Jurkat, Clone E6-1 (cell line): ENCODE measurements at regions not wholly inside any gene's neighbourhood (a gene's known extent, or its start where the extent isn't known, plus 50 kb on each side); places are given as distances from the start of the nearest gene placed in this dataset.

ENCODE experiments used
- DNase-seq: peaks from one replicate; pipeline ENCODE4 v3.0.0-alpha.2; 2011; ENCODE audit warnings: low read depth, low spot score
- H3K4me3 ChIP-seq: 2 replicates; pipeline ENCODE4 v1.5.1; 2011; ENCODE audit warnings: mild to moderate bottlenecking, low read length, control low read depth, moderate library complexity

GRCh38 chr22:27641049-27641795, 160.3 kb downstream of the MN1 start:
- DNase-seq, result no peak

GRCh38 chr22:27642104-27642800, 159.3 kb downstream of the MN1 start:
- no peak overlapping the region for H3K4me3 ChIP-seq
- DNase-seq, result no peak

More at GRCh38 chr22:27641049-27641795, 160.3 kb downstream of the MN1 start:
- no peak overlapping the region for H3K4me3 ChIP-seq

GRCh38 chr22:27643907-27644306, 157.6 kb downstream of the MN1 start:
- H3K4me3 ChIP-seq, result no peak overlapping the region
- no peak for DNase-seq

GRCh38 chr22:27644566-27644965, 157.0 kb downstream of the MN1 start:
- no peak overlapping the region for H3K4me3 ChIP-seq

GRCh38 chr22:27647540-27647939, 154.0 kb downstream of the MN1 start:
- H3K4me3 ChIP-seq, result no peak overlapping the region
- no peak for DNase-seq

More at GRCh38 chr22:27644566-27644965, 157.0 kb downstream of the MN1 start:
- DNase-seq, result no peak

- DNase-seq, result no peak
Measured at GRCh38 chr22:27648074-27648473, 153.5 kb downstream of the MN1 start.

GRCh38 chr22:27648853-27649252, 152.7 kb downstream of the MN1 start:
- DNase-seq, result no peak
- H3K4me3 ChIP-seq, result no peak overlapping the region

More at GRCh38 chr22:27648074-27648473, 153.5 kb downstream of the MN1 start:
- no peak overlapping the region for H3K4me3 ChIP-seq

- H3K4me3 ChIP-seq, result no peak overlapping the region
- no peak for DNase-seq
Measured at GRCh38 chr22:27650572-27650971, 151.0 kb downstream of the MN1 start.

- no peak for DNase-seq
- H3K4me3 ChIP-seq, result no peak overlapping the region
Measured at GRCh38 chr22:27650985-27651384, 150.6 kb downstream of the MN1 start.

GRCh38 chr22:27651486-27651885, 150.1 kb downstream of the MN1 start:
- H3K4me3 ChIP-seq, result no peak overlapping the region
- DNase-seq, result no peak

GRCh38 chr22:27654546-27655445, 146.8 kb downstream of the MN1 start:
- DNase-seq, result no peak
- H3K4me3 ChIP-seq, result no peak overlapping the region

GRCh38 chr22:27655582-27656185, 145.9 kb downstream of the MN1 start:
- H3K4me3 ChIP-seq, result no peak overlapping the region
- no peak for DNase-seq

GRCh38 chr22:27656970-27657369, 144.6 kb downstream of the MN1 start:
- DNase-seq, result no peak
- no peak overlapping the region for H3K4me3 ChIP-seq

GRCh38 chr22:27660306-27660705, 141.2 kb downstream of the MN1 start:
- DNase-seq, result no peak
- no peak overlapping the region for H3K4me3 ChIP-seq

- H3K4me3 ChIP-seq, result no peak overlapping the region
- no peak for DNase-seq
Measured at GRCh38 chr22:27662359-27663301, 138.9 kb downstream of the MN1 start.

GRCh38 chr22:27663812-27664211, 137.7 kb downstream of the MN1 start:
- H3K4me3 ChIP-seq, result no peak overlapping the region
- no peak for DNase-seq

GRCh38 chr22:27666272-27666997, 135.1 kb downstream of the MN1 start:
- no peak for DNase-seq
- H3K4me3 ChIP-seq, result no peak overlapping the region
